ENCODE measurements at regions not wholly inside any gene's neighbourhood (a gene's known extent, or its start where the extent isn't known, plus 50 kb on each side); places are given as distances from the start of the nearest gene placed in this dataset.

DNA sequence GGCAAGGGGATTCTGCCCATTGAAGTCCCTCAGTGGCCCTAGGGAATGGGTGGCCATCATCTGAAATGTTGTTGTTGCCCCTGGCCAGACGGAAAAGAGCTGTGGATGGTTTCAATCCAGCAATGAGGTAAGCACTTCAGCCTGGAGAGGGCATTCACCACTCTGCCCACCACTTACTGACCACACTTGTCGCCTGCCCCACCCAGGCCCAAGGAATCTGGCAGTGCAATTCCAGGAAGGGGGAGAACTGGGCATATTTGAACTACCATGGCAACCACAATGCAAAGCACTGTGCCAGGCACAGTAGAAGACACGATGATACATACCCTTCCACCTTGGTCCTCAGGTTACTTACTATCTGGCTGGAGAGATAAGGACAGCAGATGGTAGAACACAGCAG lies 161.6 kb downstream of the PDGFRA start:
- DNase-seq (ENCODE audit: low spot score) = no peak
- Histone ChIP-seq H3K4me3 (no peak overlapping the region), H3K27ac (no peak overlapping the region)
- TF ChIP-seq CTCF (IDR thresholded peaks at IDR 0.05) = no peak

DNA sequence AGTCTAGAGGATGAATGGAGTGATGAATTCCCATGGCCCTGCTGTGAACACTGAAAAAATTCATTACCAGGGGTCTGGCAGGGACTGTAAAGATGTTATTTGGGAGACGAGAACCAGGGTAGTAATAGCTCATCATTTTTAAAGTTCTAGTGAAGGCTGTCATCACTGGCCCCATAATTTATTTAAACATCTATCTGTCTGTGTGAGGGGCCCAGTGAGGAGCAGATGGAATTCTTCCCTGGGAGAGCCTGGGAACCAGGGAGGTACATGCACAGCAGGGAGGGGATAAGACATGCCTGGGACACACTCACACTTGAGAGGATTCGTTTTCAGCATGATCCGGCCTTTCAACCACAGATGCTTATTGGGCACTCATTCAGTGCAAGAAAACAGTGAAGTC lies 162.0 kb downstream of the PDGFRA start:
- DNase-seq (ENCODE audit: low spot score) = no peak
- TF ChIP-seq CTCF (IDR thresholded peaks at IDR 0.05) = no peak

GRCh38 chr4:54392479-54392878 lies 163.4 kb downstream of the PDGFRA start:
- TF ChIP-seq CTCF (IDR thresholded peaks at IDR 0.05) = no peak
- H3K4me3 ChIP-seq = no peak overlapping the region
- no peak overlapping the region for H3K27ac ChIP-seq
- DNase-seq (ENCODE audit: low spot score) = no peak

More for the DNA sequence above, 162.0 kb downstream of the PDGFRA start:
- Histone ChIP-seq H3K4me3 (no peak overlapping the region), H3K27ac (no peak overlapping the region)

- DNase-seq (ENCODE audit: low spot score) = no peak
- no peak for TF ChIP-seq CTCF (IDR thresholded peaks at IDR 0.05)
These were observed 164.2 kb downstream of the PDGFRA start for GRCh38 chr4:54393243-54393642.

DNA sequence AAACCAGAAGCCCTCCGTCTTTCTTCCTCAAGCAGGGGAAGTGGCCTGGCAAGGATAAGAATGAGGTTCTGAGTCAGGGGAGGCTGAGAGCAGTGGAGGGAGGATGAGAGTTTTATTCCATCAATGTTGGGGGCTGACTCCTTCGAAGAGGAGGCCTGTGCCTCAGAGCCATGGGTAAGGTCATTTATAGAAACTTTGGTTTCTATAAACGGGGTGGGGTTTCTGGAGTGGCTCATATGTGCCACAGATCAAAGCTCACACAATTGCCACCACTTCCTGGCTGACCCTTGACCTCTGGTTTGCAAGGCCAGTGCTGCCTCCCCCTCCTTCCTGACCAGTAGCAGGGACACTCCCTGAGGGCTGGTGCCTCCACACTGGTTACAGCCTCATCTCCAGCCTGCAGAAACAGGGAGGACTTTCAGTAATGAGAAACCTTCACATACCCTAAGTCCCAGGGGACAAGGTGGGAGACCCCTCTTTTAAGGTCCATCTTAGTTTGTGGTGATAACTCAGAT lies 166.0 kb downstream of the PDGFRA start:
- no peak for DNase-seq (ENCODE audit: low spot score)
- no peak overlapping the region for H3K27ac ChIP-seq
- H3K4me3 ChIP-seq = no peak overlapping the region
- no peak for TF ChIP-seq CTCF (IDR thresholded peaks at IDR 0.05)

More at GRCh38 chr4:54393243-54393642, 164.2 kb downstream of the PDGFRA start:
- H3K27ac ChIP-seq = no peak overlapping the region
- H3K4me3 ChIP-seq = no peak overlapping the region

DNA sequence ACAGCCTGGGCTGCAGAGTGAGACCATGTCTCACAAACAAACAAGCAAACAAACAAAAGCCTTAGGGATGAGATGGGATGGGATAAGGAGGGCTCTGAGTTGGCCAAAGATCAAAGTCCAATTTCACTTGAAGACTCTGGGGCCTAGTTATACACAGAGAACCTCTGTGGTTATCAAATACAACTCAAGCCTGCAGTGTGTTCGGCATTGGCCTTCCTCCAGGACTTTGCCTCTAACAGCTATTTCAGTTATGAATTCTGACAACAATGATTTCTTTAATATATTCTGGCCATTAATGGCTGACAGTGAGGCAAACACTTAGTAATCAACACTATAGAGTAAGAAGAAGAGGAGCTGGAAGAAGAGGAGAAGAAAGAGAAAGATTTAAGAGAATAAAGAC lies 171.1 kb downstream of the PDGFRA start:
- no peak for DNase-seq (ENCODE audit: low spot score)
- H3K4me3 ChIP-seq = no peak overlapping the region

More for the DNA sequence above, 171.1 kb downstream of the PDGFRA start:
- TF ChIP-seq CTCF (IDR thresholded peaks at IDR 0.05) = no peak
- H3K27ac ChIP-seq = no peak overlapping the region

Data from coronary artery (tissue), 2 donors.